ENCODE measurements at regions not wholly inside any gene's neighbourhood (a gene's known extent, or its start where the extent isn't known, plus 50 kb on each side); places are given as distances from the start of the nearest gene placed in this dataset.

GRCh38 chr1:148362626-148363438 lies 120.3 kb downstream of the PPIAL4G start:
- Histone ChIP-seq H3K36me3 (ENCODE audit: control insufficient read depth, insufficient read depth, low read length) (no peaks in the 10 kb centered on the region), H3K4me1 (replicated peaks in 1 of 2; ENCODE audit: control insufficient read depth in 2 of 2, insufficient read depth in 2 of 2, low read length in 2 of 2) (peaks cover 0 to 3% of the 10 kb centered on the region in 2 experiments; a peak in 3 of 5 replicates), H3K9ac (ENCODE audit: insufficient read depth in 1 of 2, low read depth in 2 of 2, low read length in 2 of 2) (no peak overlapping the region), H2AFZ (ENCODE audit: low read depth, low read length) (peak overlapping the region; percentile 38), H3K4me3 (no peak overlapping the region), H4K20me1 (replicated peaks; ENCODE audit: control insufficient read depth, insufficient read depth, low read length) (no peaks in the 10 kb centered on the region), H3K4me2 (ENCODE audit: insufficient read depth, low read length) (no peak overlapping the region), H3K9me1 (ENCODE audit: control insufficient read depth, insufficient read depth, low read length) (no peaks in the 10 kb centered on the region), H3K79me2 (ENCODE audit: control insufficient read depth, insufficient read depth, low read length) (no peaks in the 10 kb centered on the region), H3K27me3 (ENCODE audit: control insufficient read depth in 2 of 2, insufficient read depth in 2 of 2, low read length in 2 of 2) (no peaks in the 10 kb centered on the region; a peak in 1 of 5 replicates), H3K27ac (ENCODE audit: extremely low read depth, low read depth, low read length) (no peak overlapping the region), H3K9me3 (replicated peaks; ENCODE audit: control insufficient read depth, insufficient read depth, low read depth, low read length) (no peaks in the 10 kb centered on the region)
- DNase-seq (ENCODE audit: extremely low read depth in 1 of 4, low spot score in 3 of 4) (no peak), ATAC-seq (no peak), FAIRE-seq (no peak)
- in situ Hi-C loops (cut with MboI), result loop anchor here (25.0 kb wide), 2 partner anchors 174 to 399 kb away; no protein-coding TSS in a partner anchor
- intact Hi-C loops (cut with micrococcal nuclease), result no loop called here
- ChIA-PET POLR2A (no interaction called here), CTCF (ENCODE audit: low intra/inter-chr PET ratio) (no interaction called here)
- 42% methylated on average over 28 of the region's 29 CpGs for WGBS (ENCODE audit: insufficient coverage, low coverage, missing lambda C conversion rate)
- TF ChIP-seq NCOA2 (IDR thresholded peaks at IDR 0.05; ENCODE audit: partially characterized antibody in 2 of 2), result no peak
- TF ChIP-seq ARID3B (CRISPR knock-in tag; IDR thresholded peaks at IDR 0.05; ENCODE audit: borderline replicate concordance), result no peak
- TF ChIP-seq ZKSCAN3 (CRISPR knock-in tag; IDR thresholded peaks at IDR 0.05), result no peak
- no peak for TF ChIP-seq ZNF449 (CRISPR knock-in tag; IDR thresholded peaks at IDR 0.05)
- no peak for TF ChIP-seq ZNF277 (CRISPR knock-in tag; IDR thresholded peaks at IDR 0.05; ENCODE audit: borderline replicate concordance)
- no peak for TF ChIP-seq DACH1 (IDR thresholded peaks at IDR 0.05; ENCODE audit: partially characterized antibody)
- TF ChIP-seq THRA (IDR thresholded peaks at IDR 0.05), result no peak
- TF ChIP-seq GTF2E2 (tag; IDR thresholded peaks at IDR 0.05), result no peak
- no peak for TF ChIP-seq ZNF384 (IDR thresholded peaks at IDR 0.05; ENCODE audit: low read depth, low read length)
- no TSS peak for BruUV-seq (replicated peaks)

Data from K562 (cell line).